ENCODE measurements at regions not wholly inside any gene's neighbourhood (a gene's known extent, or its start where the extent isn't known, plus 50 kb on each side); places are given as distances from the start of the nearest gene placed in this dataset.

GRCh38 chr12:28100717-28101116, 89.5 kb upstream of the CCDC91 start:
- Mint-ChIP-seq H3K36me3 (ENCODE audit: low read depth, unreplicated experiment) (no peaks in the 10 kb centered on the region), H3K4me3 (ENCODE audit: unreplicated experiment) (no peak overlapping the region), H3K27me3 (ENCODE audit: unreplicated experiment) (peaks cover 2% of the 10 kb centered on the region), H3K27ac (ENCODE audit: unreplicated experiment) (no peak overlapping the region), H3K9me3 (ENCODE audit: unreplicated experiment) (no peaks in the 10 kb centered on the region), H3K4me1 (ENCODE audit: unreplicated experiment) (peaks cover 13% of the 10 kb centered on the region)
- DNase-seq (ENCODE audit: low spot score) = no peak
- TF ChIP-seq, protein P1, sequence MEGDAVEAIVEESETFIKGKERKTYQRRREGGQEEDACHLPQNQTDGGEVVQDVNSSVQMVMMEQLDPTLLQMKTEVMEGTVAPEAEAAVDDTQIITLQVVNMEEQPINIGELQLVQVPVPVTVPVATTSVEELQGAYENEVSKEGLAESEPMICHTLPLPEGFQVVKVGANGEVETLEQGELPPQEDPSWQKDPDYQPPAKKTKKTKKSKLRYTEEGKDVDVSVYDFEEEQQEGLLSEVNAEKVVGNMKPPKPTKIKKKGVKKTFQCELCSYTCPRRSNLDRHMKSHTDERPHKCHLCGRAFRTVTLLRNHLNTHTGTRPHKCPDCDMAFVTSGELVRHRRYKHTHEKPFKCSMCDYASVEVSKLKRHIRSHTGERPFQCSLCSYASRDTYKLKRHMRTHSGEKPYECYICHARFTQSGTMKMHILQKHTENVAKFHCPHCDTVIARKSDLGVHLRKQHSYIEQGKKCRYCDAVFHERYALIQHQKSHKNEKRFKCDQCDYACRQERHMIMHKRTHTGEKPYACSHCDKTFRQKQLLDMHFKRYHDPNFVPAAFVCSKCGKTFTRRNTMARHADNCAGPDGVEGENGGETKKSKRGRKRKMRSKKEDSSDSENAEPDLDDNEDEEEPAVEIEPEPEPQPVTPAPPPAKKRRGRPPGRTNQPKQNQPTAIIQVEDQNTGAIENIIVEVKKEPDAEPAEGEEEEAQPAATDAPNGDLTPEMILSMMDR (IDR thresholded peaks at IDR 0.05; ENCODE audit: unreplicated experiment) = no peak

DNA sequence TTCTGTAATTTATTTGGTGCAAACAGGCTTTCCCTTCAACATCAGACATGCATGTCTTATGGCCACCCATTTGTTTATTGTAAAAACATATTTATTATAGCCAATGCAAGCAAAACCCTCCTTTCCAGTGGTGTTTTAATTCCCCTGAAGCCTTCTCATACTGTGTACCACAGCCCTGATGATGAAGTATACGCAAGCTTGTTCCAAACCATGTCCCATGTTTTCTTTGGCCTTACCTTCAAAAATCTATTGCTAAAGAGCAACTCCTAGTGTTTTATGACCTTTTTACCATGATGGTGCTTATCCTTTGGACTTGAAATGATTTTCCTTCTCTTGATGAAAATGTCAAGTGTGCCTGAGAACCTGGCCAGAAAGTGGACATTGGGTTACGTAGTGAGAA, 85.9 kb upstream of the CCDC91 start:
- no peaks in the 10 kb centered on the region for H3K9me3 Mint-ChIP-seq (ENCODE audit: unreplicated experiment)
- TF ChIP-seq, protein P1 (IDR thresholded peaks at IDR 0.05; ENCODE audit: unreplicated experiment) = no peak
- peaks cover 2% of the 10 kb centered on the region for H3K27me3 Mint-ChIP-seq (ENCODE audit: unreplicated experiment)
- DNase-seq (ENCODE audit: low spot score) = no peak
- H3K4me3 Mint-ChIP-seq (ENCODE audit: unreplicated experiment) = no peak overlapping the region
- H3K27ac Mint-ChIP-seq (ENCODE audit: unreplicated experiment) = no peak overlapping the region
- H3K4me1 Mint-ChIP-seq (ENCODE audit: unreplicated experiment) = no peaks in the 10 kb centered on the region
- H3K36me3 Mint-ChIP-seq (ENCODE audit: low read depth, unreplicated experiment) = no peaks in the 10 kb centered on the region

GRCh38 chr12:28104903-28105864, 85.1 kb upstream of the CCDC91 start:
- Mint-ChIP-seq H3K27ac (ENCODE audit: unreplicated experiment) (no peak overlapping the region), H3K27me3 (ENCODE audit: unreplicated experiment) (peaks cover 2% of the 10 kb centered on the region), H3K4me1 (ENCODE audit: unreplicated experiment) (peaks cover 4% of the 10 kb centered on the region), H3K36me3 (ENCODE audit: low read depth, unreplicated experiment) (no peaks in the 10 kb centered on the region), H3K4me3 (ENCODE audit: unreplicated experiment) (no peak overlapping the region), H3K9me3 (ENCODE audit: unreplicated experiment) (no peaks in the 10 kb centered on the region)
- TF ChIP-seq, protein P1 (IDR thresholded peaks at IDR 0.05; ENCODE audit: unreplicated experiment) = no peak
- DNase-seq (ENCODE audit: low spot score) = no peak

GRCh38 chr12:28107679-28108078, 82.6 kb upstream of the CCDC91 start:
- Mint-ChIP-seq H3K4me1 (ENCODE audit: unreplicated experiment) (peaks cover 8% of the 10 kb centered on the region), H3K36me3 (ENCODE audit: low read depth, unreplicated experiment) (no peaks in the 10 kb centered on the region)

More at GRCh38 chr12:28107679-28108078, 82.6 kb upstream of the CCDC91 start:
- Mint-ChIP-seq H3K9me3 (ENCODE audit: unreplicated experiment) (no peaks in the 10 kb centered on the region), H3K27ac (ENCODE audit: unreplicated experiment) (no peak overlapping the region), H3K27me3 (ENCODE audit: unreplicated experiment) (peaks cover 2% of the 10 kb centered on the region), H3K4me3 (ENCODE audit: unreplicated experiment) (no peak overlapping the region)
- TF ChIP-seq, protein P1 (IDR thresholded peaks at IDR 0.05; ENCODE audit: unreplicated experiment) = no peak
- DNase-seq (ENCODE audit: low spot score) = no peak
